Muscle layer of duodenum (tissue), 2 donors: ENCODE measurements at regions not wholly inside any gene's neighbourhood (a gene's known extent, or its start where the extent isn't known, plus 50 kb on each side); places are given as distances from the start of the nearest gene placed in this dataset.

Experiments
- H3K27ac ChIP-seq: one replicate; pipeline ENCODE4 v1.7.0; 2013; ENCODE audit warnings: mild to moderate bottlenecking, low read length
- H3K27me3 ChIP-seq: one replicate; pipeline ENCODE4 v1.7.0; 2013; ENCODE audit warnings: low read depth, mild to moderate bottlenecking, control low read depth, low read length
- H3K36me3 ChIP-seq, 2 donors: one replicate each; pipeline ENCODE4 v1.7.0; 2013; ENCODE audit warnings: low read length in 2 of 2, control low read depth in 1 of 2, mild to moderate bottlenecking in 1 of 2; ENCODE audit not compliant: insufficient read depth in 2 of 2, control insufficient read depth in 1 of 2
- H3K4me1 ChIP-seq, 2 donors: one replicate each; pipeline ENCODE4 v1.7.0; 2013; ENCODE audit warnings: low read length in 2 of 2, mild to moderate bottlenecking in 2 of 2, control low read depth in 1 of 2, moderate library complexity in 1 of 2; ENCODE audit not compliant: insufficient read depth in 2 of 2, control insufficient read depth in 1 of 2
- H3K4me3 ChIP-seq, 2 donors: one replicate each; pipeline ENCODE4 v1.7.0; 2013; ENCODE audit warnings: low read length in 2 of 2, low read depth in 1 of 2, mild to moderate bottlenecking in 1 of 2
- H3K9me3 ChIP-seq, 2 donors: one replicate each; pipeline ENCODE4 v1.7.0; 2013; ENCODE audit warnings: low read length in 2 of 2, control low read depth in 1 of 2, mild to moderate bottlenecking in 1 of 2; ENCODE audit not compliant: control insufficient read depth in 1 of 2
- donor health status: healthy.

GRCh38 chr1:219500327-219500897 lies 112.5 kb downstream of the ZC3H11B start:
- H3K9me3 ChIP-seq: no peaks in the 10 kb centered on the region
- no peaks in the 10 kb centered on the region for H3K36me3 ChIP-seq
- no peaks in the 10 kb centered on the region for H3K4me1 ChIP-seq
- no peak overlapping the region for H3K4me3 ChIP-seq
- H3K27me3 ChIP-seq: no peaks in the 10 kb centered on the region
- no peak overlapping the region for H3K27ac ChIP-seq

GRCh38 chr1:219498666-219499065 lies 114.2 kb downstream of the ZC3H11B start:
- Histone ChIP-seq H3K36me3 (no peaks in the 10 kb centered on the region), H3K4me3 (no peak overlapping the region), H3K27me3 (no peaks in the 10 kb centered on the region), H3K4me1 (no peaks in the 10 kb centered on the region), H3K27ac (no peak overlapping the region), H3K9me3 (no peaks in the 10 kb centered on the region)

GRCh38 chr1:219495737-219496408 lies 117.0 kb downstream of the ZC3H11B start:
- no peaks in the 10 kb centered on the region for H3K4me1 ChIP-seq
- no peaks in the 10 kb centered on the region for H3K36me3 ChIP-seq
- no peak overlapping the region for H3K4me3 ChIP-seq

GRCh38 chr1:219492717-219493116 lies 120.2 kb downstream of the ZC3H11B start:
- Histone ChIP-seq H3K9me3 (no peaks in the 10 kb centered on the region), H3K36me3 (no peaks in the 10 kb centered on the region), H3K4me3 (no peak overlapping the region), H3K27me3 (no peaks in the 10 kb centered on the region), H3K27ac (no peak overlapping the region), H3K4me1 (no peaks in the 10 kb centered on the region)

More at GRCh38 chr1:219495737-219496408, 117.0 kb downstream of the ZC3H11B start:
- H3K27me3 ChIP-seq: no peaks in the 10 kb centered on the region
- H3K27ac ChIP-seq: no peak overlapping the region
- H3K9me3 ChIP-seq: no peaks in the 10 kb centered on the region

GRCh38 chr1:219490566-219490965 lies 122.3 kb downstream of the ZC3H11B start:
- Histone ChIP-seq H3K9me3 (no peaks in the 10 kb centered on the region), H3K36me3 (no peaks in the 10 kb centered on the region), H3K4me3 (no peak overlapping the region), H3K4me1 (no peaks in the 10 kb centered on the region), H3K27me3 (no peaks in the 10 kb centered on the region), H3K27ac (no peak overlapping the region)

GRCh38 chr1:219489636-219490035 lies 123.3 kb downstream of the ZC3H11B start:
- Histone ChIP-seq H3K27ac (no peak overlapping the region), H3K36me3 (no peaks in the 10 kb centered on the region), H3K4me1 (no peaks in the 10 kb centered on the region), H3K4me3 (no peak overlapping the region), H3K9me3 (no peaks in the 10 kb centered on the region), H3K27me3 (no peaks in the 10 kb centered on the region)

- Histone ChIP-seq H3K36me3 (no peaks in the 10 kb centered on the region), H3K4me1 (no peaks in the 10 kb centered on the region), H3K4me3 (no peak overlapping the region), H3K27me3 (no peaks in the 10 kb centered on the region), H3K9me3 (no peaks in the 10 kb centered on the region), H3K27ac (no peak overlapping the region)
Observed at GRCh38 chr1:219488275-219488674, 124.6 kb downstream of the ZC3H11B start.

GRCh38 chr1:219483530-219483929 lies 129.4 kb downstream of the ZC3H11B start:
- H3K27ac ChIP-seq: no peak overlapping the region
- H3K27me3 ChIP-seq: no peaks in the 10 kb centered on the region
- H3K9me3 ChIP-seq: no peaks in the 10 kb centered on the region
- no peaks in the 10 kb centered on the region for H3K4me1 ChIP-seq
- no peaks in the 10 kb centered on the region for H3K36me3 ChIP-seq
- no peak overlapping the region for H3K4me3 ChIP-seq

- H3K4me3 ChIP-seq: no peak overlapping the region
- H3K27me3 ChIP-seq: no peaks in the 10 kb centered on the region
- no peaks in the 10 kb centered on the region for H3K9me3 ChIP-seq
- no peaks in the 10 kb centered on the region for H3K36me3 ChIP-seq
- H3K4me1 ChIP-seq: peaks cover 0 to 6% of the 10 kb centered on the region in 2 donors
- no peak overlapping the region for H3K27ac ChIP-seq
Observed at GRCh38 chr1:219480011-219480410, 132.9 kb downstream of the ZC3H11B start.

- H3K4me1 ChIP-seq: peaks cover 0 to 6% of the 10 kb centered on the region in 2 donors
- no peaks in the 10 kb centered on the region for H3K36me3 ChIP-seq
- H3K4me3 ChIP-seq: no peak overlapping the region
- no peak overlapping the region for H3K27ac ChIP-seq
- H3K27me3 ChIP-seq: no peaks in the 10 kb centered on the region
- H3K9me3 ChIP-seq: no peaks in the 10 kb centered on the region
Observed at GRCh38 chr1:219478811-219479210, 134.1 kb downstream of the ZC3H11B start.

- Histone ChIP-seq H3K36me3 (no peaks in the 10 kb centered on the region), H3K27ac (no peak overlapping the region), H3K9me3 (no peaks in the 10 kb centered on the region), H3K4me1 (peaks cover 0 to 6% of the 10 kb centered on the region in 2 donors), H3K27me3 (no peaks in the 10 kb centered on the region), H3K4me3 (no peak overlapping the region)
Observed at GRCh38 chr1:219477861-219478260, 135.0 kb downstream of the ZC3H11B start.

- Histone ChIP-seq H3K27me3 (no peaks in the 10 kb centered on the region), H3K36me3 (no peaks in the 10 kb centered on the region), H3K4me3 (no peak overlapping the region), H3K4me1 (peaks cover 0 to 6% of the 10 kb centered on the region in 2 donors), H3K9me3 (no peaks in the 10 kb centered on the region), H3K27ac (no peak overlapping the region)
Observed at GRCh38 chr1:219476716-219477115, 136.2 kb downstream of the ZC3H11B start.
